Breast epithelium (tissue), 3 donors: ENCODE measurements at regions not wholly inside any gene's neighbourhood (a gene's known extent, or its start where the extent isn't known, plus 50 kb on each side); places are given as distances from the start of the nearest gene placed in this dataset.

Experiments
- CTCF ChIP-seq, 3 donors: fragments of 450-650 bp; IDR thresholded peaks; one replicate each; pipeline ENCODE4 v1.5.1; 2016 to 2017; ENCODE audit warnings: antibody characterized with exemption in 3 of 3, mild to moderate bottlenecking in 3 of 3, moderate library complexity in 3 of 3
- POLR2A ChIP-seq: fragments of 450-650 bp; IDR thresholded peaks from one replicate; pipeline ENCODE4 v1.6.1; 2016; ENCODE audit warnings: antibody characterized with exemption, mild to moderate bottlenecking, moderate library complexity
- POLR2AphosphoS5 ChIP-seq, 3 donors: sonication (generic); formaldehyde crosslinking; IDR thresholded peaks; one replicate each; pipeline ENCODE4 v1.6.1; 2017; ENCODE audit warnings: antibody characterized with exemption in 3 of 3

GRCh38 chr1:219428651-219429050 is 184.3 kb downstream of the ZC3H11B start:
- no peak for TF ChIP-seq POLR2A
- TF ChIP-seq CTCF (IDR thresholded peaks at IDR 0.05): no peak
- TF ChIP-seq POLR2AphosphoS5 (IDR thresholded peaks at IDR 0.05): no peak
